GM23338 (cell line): ENCODE measurements at regions not wholly inside any gene's neighbourhood (a gene's known extent, or its start where the extent isn't known, plus 50 kb on each side); places are given as distances from the start of the nearest gene placed in this dataset.

Source experiments
- CREB1 ChIP-seq: fragments of 250-450 bp; sonication (Bioruptor Pico); IDR thresholded peaks from 2 replicates; pipeline ENCODE4 v1.5.0; 2020; ENCODE audit warnings: low read depth, mild to moderate bottlenecking, moderate library complexity
- CTCF ChIP-seq, 2 experiments: fragments of 200-600 bp in 1 of 2; sonication (generic) in 1 of 2; conservative IDR thresholded peaks; 2 replicates each; pipeline versions ENCODE4 v1.5.1 to v1.6.1; 2016 to 2017; ENCODE audit warnings: antibody characterized with exemption in 2 of 2, low read depth in 2 of 2, mild to moderate bottlenecking in 2 of 2, moderate library complexity in 1 of 2
- ETS1 ChIP-seq: IDR thresholded peaks from 2 replicates; pipeline ENCODE4 v1.6.1; 2016; ENCODE audit warnings: antibody characterized with exemption
- EZH2 ChIP-seq: fragments of 200-600 bp; sonication (generic); IDR thresholded peaks from one replicate; pipeline ENCODE4 v1.8.0; 2017; ENCODE audit warnings: antibody characterized with exemption, mild to moderate bottlenecking, low read depth; ENCODE audit not compliant: unreplicated experiment
- EZH2phosphoT487 ChIP-seq: fragments of 200-600 bp; sonication (generic); IDR thresholded peaks from one replicate; pipeline ENCODE4 v1.8.1; 2018; ENCODE audit warnings: antibody characterized with exemption; ENCODE audit not compliant: unreplicated experiment
- JUNB ChIP-seq: IDR thresholded peaks from one replicate; pipeline ENCODE4 v1.6.1; 2016; ENCODE audit warnings: antibody characterized with exemption; ENCODE audit not compliant: unreplicated experiment
- NANOG ChIP-seq: IDR thresholded peaks from 2 replicates; pipeline ENCODE4 v1.6.1; 2016; ENCODE audit warnings: antibody characterized with exemption, borderline replicate concordance
- POLR2AphosphoS5 ChIP-seq: IDR thresholded peaks from 2 replicates; pipeline ENCODE4 v1.6.1; 2016; ENCODE audit warnings: antibody characterized with exemption, low read depth
- REST ChIP-seq: IDR thresholded peaks from one replicate; pipeline ENCODE4 v1.6.1; 2018; ENCODE audit warnings: antibody characterized with exemption; ENCODE audit not compliant: unreplicated experiment
- ZNF114 ChIP-seq: fragments of 250-450 bp; sonication (Bioruptor Pico); IDR thresholded peaks from 2 replicates; pipeline ENCODE4 v1.5.0; 2020; ENCODE audit warnings: mild to moderate bottlenecking, moderate library complexity

- no peak for TF ChIP-seq CTCF (conservative IDR thresholded peaks at IDR 0.05; ENCODE audit: low read depth in 2 of 2)
- TF ChIP-seq JUNB = no peak
- no peak for TF ChIP-seq REST
- TF ChIP-seq ETS1 = no peak
- no peak for TF ChIP-seq EZH2
- TF ChIP-seq CREB1 = no peak
- TF ChIP-seq ZNF114 (CRISPR knock-in tag) = no peak
- no peak for TF ChIP-seq POLR2AphosphoS5
- no peak for TF ChIP-seq EZH2phosphoT487
- TF ChIP-seq NANOG = no peak
Observed at GRCh38 chr10:3853016-3853415, 68.0 kb upstream of the KLF6 start.
